ENCODE measurements at regions not wholly inside any gene's neighbourhood (a gene's known extent, or its start where the extent isn't known, plus 50 kb on each side); places are given as distances from the start of the nearest gene placed in this dataset.

DNA sequence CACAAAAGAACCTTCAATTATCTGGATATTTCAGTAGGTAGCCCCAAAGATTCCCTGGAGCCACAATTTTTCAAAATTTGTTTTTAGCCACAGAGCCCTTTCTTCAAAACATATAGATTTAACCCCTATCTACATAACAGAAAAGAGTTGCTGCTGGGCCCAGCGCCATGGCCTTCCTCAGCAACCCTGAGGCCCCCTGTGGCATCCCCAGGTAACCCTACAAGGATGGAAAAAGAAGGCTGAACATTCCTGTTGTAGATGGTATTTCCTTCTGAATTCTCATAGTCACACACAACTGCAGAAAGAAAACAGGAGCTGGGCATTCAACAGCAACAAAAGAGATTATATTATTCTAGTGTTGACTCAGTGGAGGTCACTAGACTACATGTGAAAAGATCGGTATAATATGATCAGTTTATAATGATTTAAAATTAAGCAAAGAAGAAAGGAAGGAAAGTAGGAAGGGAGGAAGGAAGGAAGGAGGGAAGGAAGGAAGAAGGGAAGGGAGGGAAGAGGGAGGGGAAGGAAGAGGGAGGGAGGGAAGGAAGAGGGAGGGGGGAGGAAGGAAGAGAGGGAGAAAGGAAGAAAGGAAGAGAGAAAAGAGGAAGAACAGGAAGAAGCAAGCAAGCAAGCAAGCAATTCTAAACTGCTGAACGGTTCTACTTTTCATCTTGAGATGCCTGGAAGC is 342.5 kb upstream of the NR2F2 start:
- no peak for DNase-seq
- Mint-ChIP-seq H3K36me3 (ENCODE audit: unreplicated experiment) (no peaks in the 10 kb centered on the region), H3K27me3 (ENCODE audit: unreplicated experiment) (no peaks in the 10 kb centered on the region), H3K4me3 (ENCODE audit: unreplicated experiment) (no peak overlapping the region), H3K9me3 (ENCODE audit: unreplicated experiment) (no peaks in the 10 kb centered on the region), H3K27ac (ENCODE audit: unreplicated experiment) (no peak overlapping the region), H3K4me1 (ENCODE audit: low read depth, unreplicated experiment) (no peaks in the 10 kb centered on the region)
- TF ChIP-seq, protein P1, sequence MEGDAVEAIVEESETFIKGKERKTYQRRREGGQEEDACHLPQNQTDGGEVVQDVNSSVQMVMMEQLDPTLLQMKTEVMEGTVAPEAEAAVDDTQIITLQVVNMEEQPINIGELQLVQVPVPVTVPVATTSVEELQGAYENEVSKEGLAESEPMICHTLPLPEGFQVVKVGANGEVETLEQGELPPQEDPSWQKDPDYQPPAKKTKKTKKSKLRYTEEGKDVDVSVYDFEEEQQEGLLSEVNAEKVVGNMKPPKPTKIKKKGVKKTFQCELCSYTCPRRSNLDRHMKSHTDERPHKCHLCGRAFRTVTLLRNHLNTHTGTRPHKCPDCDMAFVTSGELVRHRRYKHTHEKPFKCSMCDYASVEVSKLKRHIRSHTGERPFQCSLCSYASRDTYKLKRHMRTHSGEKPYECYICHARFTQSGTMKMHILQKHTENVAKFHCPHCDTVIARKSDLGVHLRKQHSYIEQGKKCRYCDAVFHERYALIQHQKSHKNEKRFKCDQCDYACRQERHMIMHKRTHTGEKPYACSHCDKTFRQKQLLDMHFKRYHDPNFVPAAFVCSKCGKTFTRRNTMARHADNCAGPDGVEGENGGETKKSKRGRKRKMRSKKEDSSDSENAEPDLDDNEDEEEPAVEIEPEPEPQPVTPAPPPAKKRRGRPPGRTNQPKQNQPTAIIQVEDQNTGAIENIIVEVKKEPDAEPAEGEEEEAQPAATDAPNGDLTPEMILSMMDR (IDR thresholded peaks at IDR 0.05; ENCODE audit: partially characterized antibody, unreplicated experiment), result no peak

DNA sequence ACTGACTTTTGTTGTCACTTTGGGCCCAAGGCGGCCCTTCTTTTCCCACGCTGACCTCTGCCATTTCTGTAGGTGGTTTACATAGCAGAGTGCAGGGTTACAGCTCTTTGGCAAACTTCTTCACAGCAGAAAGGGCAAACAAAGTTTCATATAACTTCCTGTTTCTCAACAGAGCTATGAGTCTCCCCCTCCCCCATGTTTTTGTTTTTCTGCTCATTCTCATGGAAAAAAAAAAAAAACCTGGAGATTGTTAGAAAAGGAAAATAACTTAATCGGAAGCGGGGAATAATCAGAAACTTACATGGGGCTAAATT is 342.0 kb upstream of the NR2F2 start:
- H3K4me1 Mint-ChIP-seq (ENCODE audit: low read depth, unreplicated experiment), result no peaks in the 10 kb centered on the region
- no peaks in the 10 kb centered on the region for H3K9me3 Mint-ChIP-seq (ENCODE audit: unreplicated experiment)
- TF ChIP-seq, protein P1 (IDR thresholded peaks at IDR 0.05; ENCODE audit: partially characterized antibody, unreplicated experiment), result no peak
- H3K4me3 Mint-ChIP-seq (ENCODE audit: unreplicated experiment), result no peak overlapping the region
- H3K27ac Mint-ChIP-seq (ENCODE audit: unreplicated experiment), result no peak overlapping the region
- no peaks in the 10 kb centered on the region for H3K36me3 Mint-ChIP-seq (ENCODE audit: unreplicated experiment)
- DNase-seq, result no peak
- no peaks in the 10 kb centered on the region for H3K27me3 Mint-ChIP-seq (ENCODE audit: unreplicated experiment)

DNA sequence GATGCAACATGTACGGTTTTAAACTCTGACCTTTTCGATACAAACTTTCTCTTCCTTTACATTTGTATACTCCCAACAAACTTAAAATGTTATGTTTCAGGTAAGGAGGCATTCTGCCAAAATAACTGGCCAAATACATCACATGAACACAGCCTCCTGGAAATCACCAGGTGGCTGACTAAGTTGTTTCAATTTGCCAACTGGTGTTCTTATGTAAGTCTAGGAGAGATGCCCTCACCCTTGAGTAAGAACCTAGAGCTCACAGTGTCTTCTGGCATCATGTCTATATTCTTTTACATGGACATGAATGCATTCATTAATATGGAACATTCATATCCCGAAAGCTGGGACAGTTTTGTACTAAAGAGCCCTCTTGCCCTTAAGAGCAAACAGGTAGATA is 341.1 kb upstream of the NR2F2 start:
- no peaks in the 10 kb centered on the region for H3K27me3 Mint-ChIP-seq (ENCODE audit: unreplicated experiment)
- H3K4me3 Mint-ChIP-seq (ENCODE audit: unreplicated experiment), result no peak overlapping the region
- no peaks in the 10 kb centered on the region for H3K4me1 Mint-ChIP-seq (ENCODE audit: low read depth, unreplicated experiment)

DNA sequence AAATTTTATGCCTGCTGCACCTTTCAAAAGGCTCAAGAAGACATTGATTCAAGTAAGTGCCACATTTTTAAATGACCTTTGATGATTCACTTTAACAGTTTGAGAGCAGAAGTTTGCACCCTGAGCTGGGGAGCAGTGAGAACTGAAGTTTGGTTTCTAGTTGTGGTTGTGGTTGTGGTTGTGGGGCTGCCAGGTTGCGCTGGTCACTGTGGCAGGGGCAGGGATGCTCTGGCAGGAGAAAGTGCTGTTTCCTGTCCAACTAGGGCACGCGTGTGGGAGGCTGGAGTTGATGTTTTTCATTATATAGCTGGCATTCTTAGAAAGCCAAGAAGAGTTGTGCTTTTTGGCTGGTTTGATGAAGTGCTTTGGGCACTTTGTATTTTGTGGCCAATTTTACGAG is 339.7 kb upstream of the NR2F2 start:
- H3K36me3 Mint-ChIP-seq (ENCODE audit: unreplicated experiment), result no peaks in the 10 kb centered on the region
- H3K27ac Mint-ChIP-seq (ENCODE audit: unreplicated experiment), result no peak overlapping the region
- H3K4me1 Mint-ChIP-seq (ENCODE audit: low read depth, unreplicated experiment), result no peaks in the 10 kb centered on the region
- no peak overlapping the region for H3K4me3 Mint-ChIP-seq (ENCODE audit: unreplicated experiment)
- peaks cover 2% of the 10 kb centered on the region for H3K9me3 Mint-ChIP-seq (ENCODE audit: unreplicated experiment)
- TF ChIP-seq, protein P1 (IDR thresholded peaks at IDR 0.05; ENCODE audit: partially characterized antibody, unreplicated experiment), result no peak
- no peak for DNase-seq
- no peaks in the 10 kb centered on the region for H3K27me3 Mint-ChIP-seq (ENCODE audit: unreplicated experiment)

More for the DNA sequence above, 341.1 kb upstream of the NR2F2 start:
- no peaks in the 10 kb centered on the region for H3K36me3 Mint-ChIP-seq (ENCODE audit: unreplicated experiment)
- H3K27ac Mint-ChIP-seq (ENCODE audit: unreplicated experiment), result no peak overlapping the region
- TF ChIP-seq, protein P1 (IDR thresholded peaks at IDR 0.05; ENCODE audit: partially characterized antibody, unreplicated experiment), result no peak
- H3K9me3 Mint-ChIP-seq (ENCODE audit: unreplicated experiment), result no peaks in the 10 kb centered on the region
- no peak for DNase-seq

DNA sequence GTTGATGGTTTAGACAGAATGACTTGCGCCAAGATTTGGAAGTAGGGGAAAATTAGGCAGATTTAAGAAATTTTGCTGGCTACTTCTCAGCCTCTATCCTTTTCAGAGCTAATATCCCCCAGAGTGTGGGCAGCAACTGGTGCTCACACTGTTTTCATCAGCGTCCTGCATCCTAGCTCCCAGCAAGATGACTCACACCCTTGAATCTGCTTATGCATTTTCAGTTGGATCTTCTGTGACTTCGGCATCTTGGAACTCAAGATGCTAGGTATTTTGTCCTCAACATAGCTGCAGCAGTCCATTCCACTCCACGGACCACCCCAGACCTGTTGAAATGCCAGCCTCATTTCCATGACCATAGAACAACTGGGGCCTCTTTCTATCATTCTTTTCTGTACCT is 336.1 kb upstream of the NR2F2 start:
- Mint-ChIP-seq H3K27ac (ENCODE audit: unreplicated experiment) (no peak overlapping the region), H3K4me3 (ENCODE audit: unreplicated experiment) (no peak overlapping the region), H3K27me3 (ENCODE audit: unreplicated experiment) (no peaks in the 10 kb centered on the region), H3K9me3 (ENCODE audit: unreplicated experiment) (peaks cover 2% of the 10 kb centered on the region), H3K4me1 (ENCODE audit: low read depth, unreplicated experiment) (no peaks in the 10 kb centered on the region), H3K36me3 (ENCODE audit: unreplicated experiment) (no peaks in the 10 kb centered on the region)
- DNase-seq, result no peak
- TF ChIP-seq, protein P1 (IDR thresholded peaks at IDR 0.05; ENCODE audit: partially characterized antibody, unreplicated experiment), result no peak

Data from glutamatergic neuron (in vitro differentiated cells).